GM21526 (cell line): ENCODE measurements at regions not wholly inside any gene's neighbourhood (a gene's known extent, or its start where the extent isn't known, plus 50 kb on each side); places are given as distances from the start of the nearest gene placed in this dataset.
"Not testable (repeated sequence)": the region's sequence is repeated elsewhere in the genome, so short reads cannot be mapped to it uniquely, and the experiment has no call there.

Experiments used
- ATAC-seq: cut with Tn5 transposase; IDR thresholded peaks from one replicate; pipeline ENCODE4 v1.9.1; 2021; ENCODE audit warnings: moderate library complexity; ENCODE audit not compliant: unreplicated experiment, low FRiP score

DNA sequence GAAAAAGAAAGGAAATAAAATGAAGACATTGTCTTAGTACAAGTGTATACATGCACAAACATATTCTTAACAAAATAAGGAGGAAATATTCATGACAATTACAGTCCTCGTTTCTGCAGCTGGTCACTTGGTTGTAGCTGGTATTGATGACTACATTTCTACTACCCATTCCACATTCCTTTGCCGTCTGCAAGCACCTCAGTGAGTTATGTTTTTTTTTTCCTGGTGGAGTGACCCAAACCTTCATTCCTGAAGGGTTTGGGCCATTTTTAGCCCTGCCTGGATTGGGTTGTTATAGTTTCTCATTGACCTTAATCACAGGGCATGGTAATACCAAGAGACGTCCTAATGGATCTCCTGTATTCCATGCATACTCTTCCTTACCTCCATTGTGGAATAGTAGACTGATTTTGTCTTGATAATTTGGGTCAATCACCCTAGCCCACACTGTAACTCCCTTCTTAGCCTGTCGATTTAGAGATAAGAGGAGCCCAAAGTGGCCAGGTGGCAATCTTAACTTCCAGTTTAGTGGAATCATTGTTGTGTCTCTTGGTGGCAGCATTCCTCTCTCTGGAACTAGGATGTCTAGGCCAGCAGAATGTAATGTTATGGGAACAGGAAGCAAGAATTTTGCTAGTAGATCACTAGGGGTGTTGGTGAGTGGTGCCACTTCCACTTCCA, 86.4 kb upstream of the LCORL start:
- not testable (repeated sequence) for ATAC-seq

DNA sequence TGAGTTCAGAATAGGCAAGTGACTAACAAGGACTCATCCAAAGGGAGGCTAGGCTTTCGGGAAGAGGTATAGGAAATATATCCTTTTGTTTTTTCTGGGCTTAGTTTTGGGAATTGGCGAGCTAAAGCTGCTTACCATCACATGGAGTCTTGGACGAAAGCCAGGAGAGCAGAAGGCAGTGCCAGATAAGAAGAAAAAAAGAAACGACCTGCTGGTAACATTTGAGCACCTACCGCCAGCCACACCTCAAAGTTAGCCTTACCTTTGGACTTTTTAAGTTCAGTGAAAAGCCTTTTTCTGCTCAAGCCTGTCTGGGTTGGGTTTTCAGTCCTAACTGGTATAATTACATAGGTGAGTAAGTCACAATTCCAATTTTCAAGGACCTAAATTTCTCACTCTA, 85.1 kb upstream of the LCORL start:
- no peak for ATAC-seq

DNA sequence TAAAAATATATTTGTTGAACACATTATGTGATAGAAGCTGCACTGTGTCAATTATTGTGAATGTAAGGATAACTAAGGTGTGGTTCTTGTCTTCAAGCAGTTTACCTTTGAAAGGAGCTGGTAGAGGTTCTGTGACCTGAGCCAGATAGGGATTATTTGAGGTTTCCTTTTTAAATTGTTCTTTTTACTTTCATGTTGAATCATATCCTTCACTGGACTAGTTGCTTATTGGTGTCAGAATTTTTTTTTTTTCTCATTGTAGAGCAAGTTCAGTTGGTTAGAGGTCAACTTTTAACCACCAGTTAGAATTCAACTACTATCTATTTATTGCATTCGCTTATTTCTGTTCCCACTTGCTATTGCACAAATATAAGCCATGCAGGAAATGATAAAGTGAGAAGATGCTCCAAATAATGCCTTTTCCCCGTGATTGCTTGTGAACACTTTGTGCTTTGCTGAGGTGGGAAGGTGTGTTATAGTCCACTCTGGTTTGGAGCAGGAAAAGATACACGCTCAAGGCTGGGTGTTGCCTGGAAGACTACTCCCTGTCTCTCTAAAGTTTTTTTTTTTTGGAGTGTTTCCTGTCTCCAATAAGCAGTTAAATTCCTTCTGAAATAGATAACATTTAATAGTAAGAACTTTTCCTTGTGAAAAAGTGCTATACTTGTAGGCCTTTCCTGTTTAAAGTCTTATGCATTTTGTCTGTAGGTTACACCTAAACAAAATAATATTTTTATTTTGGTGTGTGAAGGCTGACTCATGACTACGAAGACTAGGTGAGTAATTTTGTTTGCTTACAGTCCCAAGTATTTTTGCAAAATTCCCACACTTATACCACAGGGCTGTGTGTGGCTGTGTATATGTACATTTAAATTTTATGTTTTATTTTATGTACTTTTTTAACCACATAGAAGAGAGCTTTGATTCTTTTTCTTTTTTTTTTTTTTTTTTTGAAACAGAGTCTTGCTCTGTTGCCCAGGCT, 83.8 kb upstream of the LCORL start:
- no peak for ATAC-seq

DNA sequence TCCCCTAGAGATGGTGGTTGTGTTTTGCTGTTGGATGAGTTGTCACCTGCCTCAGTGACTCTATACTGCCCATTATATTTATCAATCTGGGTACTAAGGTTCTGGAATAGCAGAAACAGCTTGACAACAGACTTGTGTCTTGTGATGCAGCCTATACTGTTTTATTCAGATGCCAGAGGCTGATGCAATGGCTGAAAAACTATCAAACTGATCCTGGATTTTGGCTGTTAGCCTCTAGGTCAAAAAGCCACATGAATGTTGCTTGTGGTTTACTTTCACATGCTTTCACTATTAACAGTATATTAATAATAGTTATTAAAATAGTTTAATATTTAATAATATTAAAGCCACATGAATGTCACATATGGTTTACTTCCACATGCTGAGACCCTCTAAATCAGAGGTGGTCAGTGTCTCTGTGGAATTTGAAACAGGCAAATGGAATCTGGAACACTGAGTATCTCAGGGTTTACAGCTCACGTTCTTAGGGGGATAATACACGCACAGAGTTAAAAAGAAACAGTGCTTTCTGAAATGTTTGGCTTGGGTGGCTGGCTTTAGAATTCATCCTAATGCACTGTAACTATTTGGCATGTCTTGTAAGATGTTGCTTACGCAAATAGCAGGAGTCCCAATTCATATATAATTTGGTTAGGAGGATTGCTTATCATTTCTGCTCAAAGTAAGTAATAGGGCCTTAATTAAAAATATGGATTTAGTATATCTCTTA, 82.5 kb upstream of the LCORL start:
- no peak for ATAC-seq

DNA sequence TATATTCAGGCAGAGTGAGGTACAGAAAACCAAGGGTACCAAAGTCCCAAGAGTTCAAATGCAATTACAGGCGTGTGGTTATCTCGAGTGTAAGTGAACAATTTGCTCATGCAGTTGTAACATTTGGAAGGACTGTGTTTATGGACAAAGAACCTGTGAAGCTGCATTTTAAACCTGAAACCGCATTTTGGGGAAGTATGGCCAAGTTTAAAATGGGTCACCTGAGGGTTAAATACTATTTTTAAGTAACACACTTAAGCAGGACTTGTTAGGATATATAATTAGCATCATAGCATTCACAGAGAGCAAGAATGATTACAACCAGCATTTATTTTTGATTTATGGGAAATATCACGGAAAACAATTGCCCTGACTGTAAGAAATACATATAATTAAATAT, 79.1 kb upstream of the LCORL start:
- peak; percentile 50 for ATAC-seq

DNA sequence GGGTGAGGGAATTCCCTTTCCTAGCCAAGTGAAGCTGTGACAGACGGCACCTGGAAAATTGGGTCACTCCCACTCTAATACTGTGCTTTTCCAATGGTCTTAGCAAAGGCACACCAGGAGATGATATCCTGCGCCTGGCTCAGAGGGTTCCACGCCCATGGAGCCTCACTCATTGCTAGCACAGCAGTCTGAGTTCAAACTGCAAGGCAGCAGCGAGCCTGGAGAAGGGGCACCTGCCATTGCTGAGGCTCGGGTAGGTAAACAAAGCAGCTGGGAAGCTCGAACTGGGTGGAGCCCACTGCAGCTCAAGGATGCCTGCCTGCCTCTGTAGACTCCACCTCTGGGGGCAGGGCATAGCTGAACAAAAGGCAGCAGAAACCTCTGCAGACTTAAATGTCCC, 68.9 kb upstream of the LCORL start:
- ATAC-seq = not testable (repeated sequence)

DNA sequence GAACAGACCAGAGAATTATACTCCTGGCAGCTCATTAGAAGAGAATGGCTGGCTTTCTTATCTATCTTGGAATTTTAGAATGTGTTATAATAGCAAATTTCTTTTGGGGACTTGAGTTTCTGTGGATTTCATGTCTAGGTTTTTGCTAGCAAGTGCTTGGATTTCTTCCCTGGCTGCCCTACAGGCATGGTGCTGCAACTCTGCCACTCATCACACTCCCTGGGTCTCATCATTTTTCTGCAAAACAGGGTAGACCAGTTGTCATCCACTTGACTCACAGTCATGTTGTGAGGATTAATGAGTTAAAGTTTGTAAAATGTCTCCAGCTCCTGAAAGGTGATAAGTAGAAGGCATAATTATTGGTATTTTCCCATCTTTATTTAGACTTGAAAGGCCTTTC, 60.7 kb upstream of the LCORL start:
- no peak for ATAC-seq

DNA sequence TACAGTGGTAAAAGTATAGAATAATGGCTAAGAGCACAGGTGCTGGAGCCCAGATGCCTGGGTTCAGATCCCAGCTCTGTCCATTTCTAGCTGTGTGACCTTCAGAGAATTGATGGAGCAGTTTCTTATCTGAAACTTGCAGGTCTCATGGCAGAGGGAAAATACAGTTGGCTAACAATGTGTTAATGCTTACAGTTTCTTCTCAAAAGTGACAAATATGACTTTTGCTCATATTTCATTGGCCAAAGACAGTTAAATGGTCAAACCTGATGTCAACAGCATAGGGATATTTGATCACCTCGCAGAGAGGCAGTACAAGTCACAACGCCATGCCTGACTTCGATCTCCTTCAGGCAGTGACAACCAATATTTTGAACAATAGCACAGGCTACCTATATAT, 60.2 kb upstream of the LCORL start:
- no peak for ATAC-seq

DNA sequence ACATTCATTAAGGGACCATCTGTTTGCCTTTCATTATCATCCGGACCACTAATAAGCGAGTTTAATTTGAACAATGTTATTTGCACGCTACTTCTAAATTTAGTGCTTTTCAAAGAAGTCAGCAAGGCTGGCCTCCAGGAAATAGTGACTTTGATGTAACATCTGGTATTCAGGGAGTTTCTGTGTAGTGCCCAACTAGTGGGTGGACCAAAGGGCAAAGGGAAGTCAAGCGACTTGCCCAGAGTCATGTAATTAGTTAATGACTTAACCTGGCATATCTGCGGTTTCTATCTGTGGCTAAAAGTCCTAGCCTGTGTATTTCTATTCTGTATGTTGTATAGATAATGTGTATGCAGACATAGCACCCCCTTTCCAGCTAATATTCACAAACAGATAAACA, 56.3 kb upstream of the LCORL start:
- no peak for ATAC-seq

DNA sequence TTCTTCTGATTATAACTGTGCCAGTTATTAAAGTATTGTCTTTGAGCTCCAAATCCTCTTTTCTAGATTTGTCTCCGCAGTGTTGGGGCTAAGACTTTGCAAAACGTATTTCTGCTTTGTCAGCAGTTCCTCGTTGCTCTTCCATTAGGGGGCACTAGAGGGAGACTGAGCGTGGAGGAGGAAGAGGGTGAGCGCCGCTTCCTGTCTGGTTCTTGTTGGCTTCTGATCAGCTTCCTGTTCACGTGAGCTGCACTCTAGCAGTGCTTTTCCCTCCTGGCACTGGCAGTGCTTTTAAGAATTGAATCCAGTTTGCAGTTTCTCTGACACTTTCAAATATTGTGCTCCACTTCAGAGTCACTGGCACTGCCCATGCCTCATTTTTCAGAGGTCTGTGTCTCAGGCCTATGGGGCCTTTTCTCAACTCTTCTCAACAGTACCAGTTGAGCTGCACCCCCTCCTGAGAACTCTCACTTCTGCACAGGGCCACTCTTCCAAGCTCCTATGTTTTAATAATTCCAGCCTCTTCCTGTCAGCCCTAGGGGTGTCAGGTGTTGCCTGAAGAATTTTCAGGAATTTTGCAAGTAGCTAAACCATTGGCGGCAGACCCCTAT, 54.4 kb upstream of the LCORL start:
- no peak for ATAC-seq

DNA sequence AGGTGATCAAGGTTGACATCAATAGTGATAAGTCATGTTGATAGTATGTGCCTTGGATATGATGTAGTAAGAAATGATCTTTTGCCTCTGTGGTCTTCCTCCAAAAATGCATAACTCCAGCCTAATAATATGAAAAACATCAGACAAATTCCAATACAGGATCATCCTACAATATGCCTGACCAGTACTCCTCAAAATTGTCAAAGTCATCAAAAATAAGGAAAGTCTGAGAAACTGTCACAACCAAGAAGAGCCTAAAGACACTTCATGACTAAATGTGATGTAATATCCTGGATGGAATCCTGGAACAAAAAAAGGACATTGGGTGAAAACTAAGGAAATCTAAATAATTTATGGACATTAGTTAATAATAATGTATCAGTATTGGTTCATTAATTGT, 50.3 kb upstream of the LCORL start:
- ATAC-seq = no peak
